GM18519 (cell line): ENCODE measurements at regions not wholly inside any gene's neighbourhood (a gene's known extent, or its start where the extent isn't known, plus 50 kb on each side); places are given as distances from the start of the nearest gene placed in this dataset.

Source experiments
- ATAC-seq: cut with Tn5 transposase; IDR thresholded peaks from one replicate; pipeline ENCODE4 v1.9.1; 2021; ENCODE audit warnings: mild to moderate bottlenecking, moderate library complexity; ENCODE audit not compliant: unreplicated experiment, low FRiP score

GRCh38 chr7:116443646-116444045 is 55.9 kb upstream of the CAV2 start:
- no peak for ATAC-seq

GRCh38 chr7:116445447-116446211 is 53.9 kb upstream of the CAV2 start:
- ATAC-seq = no peak

DNA sequence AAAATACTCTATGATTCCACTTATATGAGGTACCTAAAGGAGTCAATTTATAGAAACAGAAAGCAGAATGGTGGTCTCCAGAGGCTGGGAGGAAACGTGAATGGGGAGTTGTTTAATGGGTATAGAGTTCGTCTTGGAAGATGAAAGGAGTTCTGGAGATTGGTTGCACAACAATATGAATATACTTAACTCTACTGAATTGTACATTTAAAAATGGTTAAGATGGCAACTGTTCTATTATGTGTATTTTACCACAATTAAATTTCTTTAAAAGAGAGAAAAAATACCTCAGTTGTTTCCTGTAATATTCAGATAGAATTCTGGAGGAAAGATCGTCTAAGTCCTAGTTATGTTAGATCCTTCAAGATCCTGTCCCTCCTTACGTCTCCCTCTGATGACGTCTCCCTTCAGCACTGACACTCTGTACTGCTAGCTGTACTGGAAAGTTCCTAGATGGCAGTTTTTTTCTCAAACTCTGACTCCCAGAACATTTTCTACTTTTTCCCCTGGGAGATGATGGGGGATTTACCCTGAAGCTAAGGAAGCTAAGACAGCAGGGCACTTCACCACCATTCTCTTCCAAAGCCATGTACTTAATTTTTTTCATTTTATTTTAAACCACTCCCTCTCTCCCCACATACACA is 53.2 kb upstream of the CAV2 start:
- ATAC-seq = no peak

- no peak for ATAC-seq
These were observed 52.1 kb upstream of the CAV2 start for GRCh38 chr7:116447436-116447835.

DNA sequence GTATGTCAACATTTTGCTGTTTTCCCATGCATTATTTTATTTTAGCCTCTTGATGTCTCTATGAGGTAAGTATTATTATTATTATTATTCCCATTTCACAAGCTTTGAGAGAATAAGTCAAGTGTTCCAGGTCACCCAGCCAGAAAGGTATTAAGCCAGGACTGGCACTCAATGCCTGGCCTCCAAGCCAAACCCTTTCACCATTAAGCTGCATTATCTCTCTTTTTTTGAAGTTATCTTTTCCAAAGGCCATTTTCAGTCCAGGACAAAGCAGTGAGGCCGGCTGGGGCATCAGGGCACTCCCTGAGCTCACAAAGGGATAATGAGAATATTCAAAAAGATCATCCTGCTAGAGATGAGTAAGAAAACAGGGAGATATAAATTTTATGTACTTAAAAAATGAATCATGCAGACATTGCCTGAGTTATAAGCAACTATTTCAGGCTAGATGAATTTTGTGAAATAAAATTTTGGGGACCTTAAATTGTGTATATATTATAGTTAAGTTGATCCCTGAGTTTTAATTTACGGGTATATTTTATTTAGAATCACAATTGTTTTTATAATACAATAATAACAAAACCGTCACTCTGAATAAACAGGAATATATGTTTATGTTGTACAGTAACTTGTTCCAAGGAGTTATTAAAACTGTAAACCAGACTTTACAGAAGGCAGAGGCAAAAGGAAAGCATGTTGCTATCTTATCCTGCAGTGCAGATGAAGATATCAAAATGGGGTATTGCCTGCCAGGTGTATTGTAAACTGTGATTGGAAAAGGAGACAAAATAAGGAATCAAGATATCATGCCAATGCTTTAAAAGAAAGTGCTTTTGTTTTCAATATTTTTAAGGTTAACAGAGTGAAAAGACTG is 51.3 kb upstream of the CAV2 start:
- no peak for ATAC-seq

DNA sequence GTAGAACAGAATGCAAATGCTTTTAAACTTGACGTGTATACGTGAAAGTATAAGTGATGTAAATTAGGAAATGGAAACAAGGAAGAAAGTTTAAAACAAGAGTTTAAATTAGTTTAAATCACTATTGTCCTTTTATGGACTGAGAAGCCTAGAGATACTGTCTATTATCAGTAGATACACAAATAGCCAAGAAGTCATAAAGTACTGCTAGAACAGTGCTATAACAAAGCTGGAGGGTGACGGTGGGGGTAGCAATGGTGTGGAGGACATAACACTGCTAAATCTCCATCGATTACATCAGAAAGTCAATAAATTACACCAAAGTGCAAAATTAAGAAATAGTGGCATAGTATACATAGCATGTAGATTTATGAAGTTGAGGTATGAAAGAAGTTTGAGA is 50.1 kb upstream of the CAV2 start:
- no peak for ATAC-seq
